ENCODE measurements at regions not wholly inside any gene's neighbourhood (a gene's known extent, or its start where the extent isn't known, plus 50 kb on each side); places are given as distances from the start of the nearest gene placed in this dataset.
"Not testable (repeated sequence)": the region's sequence is repeated elsewhere in the genome, so short reads cannot be mapped to it uniquely, and the experiment has no call there.

DNA sequence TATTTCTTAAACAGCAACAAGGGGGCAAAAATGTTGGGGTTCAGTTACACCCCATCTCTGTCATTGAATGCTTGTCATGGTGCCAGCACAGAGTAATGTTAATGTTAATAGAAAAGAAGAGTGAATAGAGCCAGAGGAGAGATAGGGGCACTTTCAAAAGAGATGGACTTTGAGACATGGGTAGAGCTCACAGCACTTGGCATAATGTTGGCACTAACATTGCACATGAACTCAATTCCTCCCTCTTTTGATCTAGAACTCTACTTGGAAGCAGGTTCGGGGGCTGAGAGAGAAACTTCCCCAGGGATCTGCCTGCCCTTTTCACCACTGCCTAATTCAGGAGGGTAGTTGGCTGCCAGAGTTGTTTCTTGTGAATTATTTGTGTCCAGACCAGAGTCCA, 188.0 kb upstream of the ADRA1D start:
- Histone ChIP-seq H3K4me3 (ENCODE audit: low read depth, low read length) (no peak overlapping the region), H2AFZ (ENCODE audit: low read length, unreplicated experiment) (no peak overlapping the region), H3K4me1 (ENCODE audit: control insufficient read depth, insufficient read depth, low read length, unreplicated experiment) (peaks cover 6% of the 10 kb centered on the region), H3K27me3 (ENCODE audit: insufficient read depth, low read length) (no peaks in the 10 kb centered on the region), H3K27ac (ENCODE audit: low read depth, low read length) (no peak overlapping the region), H3K36me3 (ENCODE audit: insufficient read depth, low read length) (no peaks in the 10 kb centered on the region), H3K79me2 (ENCODE audit: control insufficient read depth, insufficient read depth, low read length, unreplicated experiment) (no peaks in the 10 kb centered on the region)

DNA sequence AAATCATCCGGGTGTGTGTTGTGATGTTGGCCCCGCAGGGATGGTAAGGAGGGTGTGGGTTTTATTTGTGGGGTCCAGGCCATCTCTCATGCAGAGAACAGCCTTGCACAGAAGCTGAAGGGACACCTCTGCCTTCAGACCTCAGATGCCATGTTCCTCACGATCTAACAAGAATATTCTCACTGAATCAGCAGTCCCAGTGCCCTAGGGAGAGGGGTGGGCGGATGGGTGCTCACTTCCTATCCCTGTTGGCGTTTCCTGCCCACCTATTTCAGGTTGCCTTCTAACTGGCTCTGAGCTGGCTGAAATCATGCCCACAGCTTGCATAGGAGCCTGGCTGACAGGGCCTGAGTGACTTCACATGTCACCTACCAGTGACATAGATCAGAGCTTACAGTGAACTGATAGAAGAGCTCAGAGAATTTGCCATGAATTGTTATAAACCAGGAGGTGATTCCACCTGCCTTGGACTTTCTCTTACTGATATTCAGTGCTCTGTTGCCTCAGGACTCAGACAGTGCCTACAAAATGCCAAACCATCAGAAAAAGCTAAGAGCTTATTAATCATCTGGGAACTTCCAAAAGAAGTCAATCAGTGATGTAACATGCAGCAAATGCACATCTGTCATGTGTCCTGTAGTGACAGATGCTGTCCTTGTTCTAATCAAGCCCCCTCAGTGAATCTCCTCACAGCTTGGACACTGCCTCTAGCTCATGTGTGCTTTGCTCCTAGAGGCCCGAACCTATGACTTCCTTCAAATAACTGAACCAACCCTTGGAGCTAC, 186.8 kb upstream of the ADRA1D start:
- Histone ChIP-seq H2AFZ (ENCODE audit: low read length, unreplicated experiment) (peak overlapping the region; percentile 77), H3K27ac (ENCODE audit: low read depth, low read length) (no peak overlapping the region)

DNA sequence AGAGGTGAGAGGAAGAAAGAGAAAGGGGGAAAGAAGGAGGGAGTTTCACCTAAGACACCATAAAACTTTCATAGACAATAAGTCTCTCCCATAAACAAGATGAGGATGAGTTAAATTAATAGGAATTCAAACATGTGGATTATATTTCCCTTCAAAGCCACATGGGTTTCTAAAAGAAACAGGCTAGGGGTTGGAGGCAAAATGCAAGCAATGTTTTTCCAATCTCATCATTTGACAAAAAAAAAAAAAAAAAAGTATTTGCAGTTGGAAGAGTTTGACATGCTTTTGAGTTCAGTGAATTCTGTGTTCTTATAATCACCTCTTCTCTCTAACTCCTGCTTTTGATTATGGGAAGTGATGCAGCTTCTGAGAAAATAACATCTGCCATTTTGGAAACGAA, 186.1 kb upstream of the ADRA1D start:
- Histone ChIP-seq H2AFZ (ENCODE audit: low read length, unreplicated experiment) (peak overlapping the region; percentile 77), H3K4me1 (ENCODE audit: control insufficient read depth, insufficient read depth, low read length, unreplicated experiment) (peaks cover 6% of the 10 kb centered on the region), H3K27me3 (ENCODE audit: insufficient read depth, low read length) (no peaks in the 10 kb centered on the region), H3K79me2 (ENCODE audit: control insufficient read depth, insufficient read depth, low read length, unreplicated experiment) (no peaks in the 10 kb centered on the region), H3K27ac (ENCODE audit: low read depth, low read length) (no peak overlapping the region), H3K36me3 (ENCODE audit: insufficient read depth, low read length) (no peaks in the 10 kb centered on the region), H3K4me3 (ENCODE audit: low read depth, low read length) (no peak overlapping the region)

More for the DNA sequence above, 186.8 kb upstream of the ADRA1D start:
- Histone ChIP-seq H3K79me2 (ENCODE audit: control insufficient read depth, insufficient read depth, low read length, unreplicated experiment) (no peaks in the 10 kb centered on the region), H3K27me3 (ENCODE audit: insufficient read depth, low read length) (no peaks in the 10 kb centered on the region), H3K4me3 (ENCODE audit: low read depth, low read length) (no peak overlapping the region), H3K36me3 (ENCODE audit: insufficient read depth, low read length) (no peaks in the 10 kb centered on the region), H3K4me1 (ENCODE audit: control insufficient read depth, insufficient read depth, low read length, unreplicated experiment) (peaks cover 6% of the 10 kb centered on the region)

DNA sequence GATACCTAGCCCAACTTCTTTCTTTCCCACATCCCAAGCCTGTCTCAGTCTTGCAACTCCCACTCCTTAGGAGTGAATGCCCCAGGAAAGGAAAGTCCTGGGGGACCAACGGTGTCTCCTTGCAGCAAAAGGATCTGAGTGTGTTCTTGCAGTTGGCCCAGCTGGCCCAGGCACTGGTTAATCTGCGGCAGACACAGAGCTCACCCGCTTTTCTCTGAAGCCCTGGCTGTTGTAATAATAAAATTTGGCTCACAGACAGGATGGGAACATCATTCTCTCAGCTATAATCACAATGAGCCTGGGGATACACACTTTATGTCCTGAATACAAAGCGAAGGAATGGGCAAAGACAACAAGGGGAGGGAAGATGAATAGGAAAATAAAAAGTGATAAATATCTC, 185.6 kb upstream of the ADRA1D start:
- Histone ChIP-seq H2AFZ (ENCODE audit: low read length, unreplicated experiment) (peak overlapping the region; percentile 27), H3K27ac (ENCODE audit: low read depth, low read length) (no peak overlapping the region), H3K4me1 (ENCODE audit: control insufficient read depth, insufficient read depth, low read length, unreplicated experiment) (peaks cover 6% of the 10 kb centered on the region), H3K36me3 (ENCODE audit: insufficient read depth, low read length) (no peaks in the 10 kb centered on the region), H3K27me3 (ENCODE audit: insufficient read depth, low read length) (no peaks in the 10 kb centered on the region), H3K4me3 (ENCODE audit: low read depth, low read length) (no peak overlapping the region), H3K79me2 (ENCODE audit: control insufficient read depth, insufficient read depth, low read length, unreplicated experiment) (no peaks in the 10 kb centered on the region)

DNA sequence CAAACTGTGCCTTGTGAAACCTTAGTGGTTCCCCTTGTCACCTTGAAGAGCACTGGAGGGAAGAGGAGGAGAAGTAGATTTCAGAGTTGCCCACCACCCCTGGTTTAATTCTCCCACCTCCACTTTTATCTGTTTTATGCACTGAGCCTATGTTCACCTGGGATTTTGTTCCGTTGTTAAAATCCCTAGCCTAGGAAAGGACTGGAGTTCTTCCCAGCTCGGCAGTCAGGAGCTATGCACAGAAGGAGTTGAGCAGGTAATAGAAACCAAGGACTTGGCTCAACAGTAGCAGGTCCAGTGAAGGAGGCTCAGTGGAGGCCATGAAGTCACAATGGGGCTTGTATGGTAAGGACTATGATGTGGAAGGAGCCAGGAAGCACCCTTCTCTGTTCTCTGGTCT, 182.4 kb upstream of the ADRA1D start:
- Histone ChIP-seq H3K36me3 (ENCODE audit: insufficient read depth, low read length) (no peaks in the 10 kb centered on the region), H3K4me1 (ENCODE audit: control insufficient read depth, insufficient read depth, low read length, unreplicated experiment) (peaks cover 6% of the 10 kb centered on the region), H2AFZ (ENCODE audit: low read length, unreplicated experiment) (no peak overlapping the region), H3K79me2 (ENCODE audit: control insufficient read depth, insufficient read depth, low read length, unreplicated experiment) (no peaks in the 10 kb centered on the region), H3K27me3 (ENCODE audit: insufficient read depth, low read length) (no peaks in the 10 kb centered on the region), H3K4me3 (ENCODE audit: low read depth, low read length) (no peak overlapping the region), H3K27ac (ENCODE audit: low read depth, low read length) (no peak overlapping the region)

DNA sequence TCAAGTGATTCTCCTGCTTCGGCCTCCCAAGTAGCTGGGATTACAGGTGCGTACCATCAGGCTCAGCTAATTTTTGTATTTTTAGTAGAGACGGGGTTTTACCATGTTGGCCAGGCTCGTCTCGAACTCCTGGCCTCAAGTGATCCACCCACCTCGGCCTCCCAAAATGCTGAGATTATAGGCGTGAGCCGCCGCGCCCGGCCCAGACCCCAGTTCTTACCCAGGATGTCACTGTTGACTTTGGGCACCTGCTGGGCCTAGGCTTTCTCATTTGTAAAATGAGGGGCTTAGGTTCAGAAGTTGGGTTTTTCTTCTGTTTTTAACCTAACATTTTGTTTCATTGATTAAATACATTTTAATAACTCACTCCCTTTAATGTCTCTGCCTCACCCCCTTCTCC, 181.7 kb upstream of the ADRA1D start:
- not testable (repeated sequence) for H3K36me3 ChIP-seq (ENCODE audit: insufficient read depth, low read length); H3K4me1 ChIP-seq (ENCODE audit: control insufficient read depth, insufficient read depth, low read length, unreplicated experiment); H3K79me2 ChIP-seq (ENCODE audit: control insufficient read depth, insufficient read depth, low read length, unreplicated experiment); H3K27me3 ChIP-seq (ENCODE audit: insufficient read depth, low read length); H3K4me3 ChIP-seq (ENCODE audit: low read depth, low read length); H3K27ac ChIP-seq (ENCODE audit: low read depth, low read length); H2AFZ ChIP-seq (ENCODE audit: low read length, unreplicated experiment)

DNA sequence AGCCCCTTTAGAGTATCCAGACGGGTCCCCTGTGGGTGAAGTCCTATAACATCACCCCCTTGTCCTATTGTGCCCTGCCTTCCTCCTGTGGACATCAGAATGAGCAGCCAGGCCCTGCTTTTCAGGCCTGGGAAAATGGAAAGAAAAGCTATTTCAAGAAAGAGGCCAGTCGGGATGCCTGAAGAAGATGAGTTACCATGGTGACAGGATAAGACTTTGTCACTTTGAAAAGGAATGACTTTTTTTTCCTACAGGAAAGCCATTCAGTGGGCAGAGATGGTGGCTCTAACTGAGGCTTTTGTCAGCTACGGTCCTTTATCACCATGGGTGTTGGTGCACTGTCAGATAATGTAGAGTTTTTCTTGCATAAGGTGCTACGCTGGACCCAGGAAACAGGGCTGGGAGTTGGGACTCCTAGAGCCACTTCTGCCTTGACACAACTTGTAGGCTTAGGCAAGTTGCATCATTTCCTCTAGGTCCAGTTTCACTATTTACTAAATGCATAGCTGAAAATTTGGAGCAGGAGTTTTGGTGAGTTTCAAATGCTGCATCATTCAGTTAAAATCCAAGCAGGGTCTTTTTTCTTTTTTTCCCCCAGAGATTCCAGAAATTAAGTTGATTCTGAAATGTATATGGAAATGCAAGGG, 179.0 kb upstream of the ADRA1D start:
- Histone ChIP-seq H3K27me3 (ENCODE audit: insufficient read depth, low read length) (no peaks in the 10 kb centered on the region), H2AFZ (ENCODE audit: low read length, unreplicated experiment) (no peak overlapping the region), H3K27ac (ENCODE audit: low read depth, low read length) (no peak overlapping the region), H3K79me2 (ENCODE audit: control insufficient read depth, insufficient read depth, low read length, unreplicated experiment) (no peaks in the 10 kb centered on the region), H3K4me1 (ENCODE audit: control insufficient read depth, insufficient read depth, low read length, unreplicated experiment) (no peaks in the 10 kb centered on the region), H3K36me3 (ENCODE audit: insufficient read depth, low read length) (no peaks in the 10 kb centered on the region), H3K4me3 (ENCODE audit: low read depth, low read length) (no peak overlapping the region)

DNA sequence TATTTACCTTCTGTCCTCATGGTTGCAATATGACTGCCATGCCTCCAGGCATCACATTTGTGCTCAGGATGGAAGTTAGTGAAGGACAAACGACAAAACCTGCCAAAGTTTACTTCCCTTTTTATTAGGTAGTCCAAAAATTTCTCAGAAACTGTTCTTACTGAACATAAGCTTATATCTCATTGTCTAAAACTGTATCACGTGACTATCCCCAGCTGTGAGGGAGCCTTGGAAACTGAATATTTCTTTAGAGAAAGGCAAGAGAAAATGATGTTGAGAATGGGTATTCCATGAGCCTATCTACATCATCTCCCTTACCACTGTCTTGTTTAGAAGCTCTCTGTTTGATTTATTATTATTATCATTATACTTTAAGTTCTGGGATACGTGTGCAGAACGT, 169.1 kb upstream of the ADRA1D start:
- Histone ChIP-seq H3K27me3 (ENCODE audit: insufficient read depth, low read length) (no peaks in the 10 kb centered on the region), H3K36me3 (ENCODE audit: insufficient read depth, low read length) (no peaks in the 10 kb centered on the region), H3K79me2 (ENCODE audit: control insufficient read depth, insufficient read depth, low read length, unreplicated experiment) (no peaks in the 10 kb centered on the region), H3K27ac (ENCODE audit: low read depth, low read length) (no peak overlapping the region), H2AFZ (ENCODE audit: low read length, unreplicated experiment) (no peak overlapping the region), H3K4me1 (ENCODE audit: control insufficient read depth, insufficient read depth, low read length, unreplicated experiment) (no peaks in the 10 kb centered on the region), H3K4me3 (ENCODE audit: low read depth, low read length) (no peak overlapping the region)

DNA sequence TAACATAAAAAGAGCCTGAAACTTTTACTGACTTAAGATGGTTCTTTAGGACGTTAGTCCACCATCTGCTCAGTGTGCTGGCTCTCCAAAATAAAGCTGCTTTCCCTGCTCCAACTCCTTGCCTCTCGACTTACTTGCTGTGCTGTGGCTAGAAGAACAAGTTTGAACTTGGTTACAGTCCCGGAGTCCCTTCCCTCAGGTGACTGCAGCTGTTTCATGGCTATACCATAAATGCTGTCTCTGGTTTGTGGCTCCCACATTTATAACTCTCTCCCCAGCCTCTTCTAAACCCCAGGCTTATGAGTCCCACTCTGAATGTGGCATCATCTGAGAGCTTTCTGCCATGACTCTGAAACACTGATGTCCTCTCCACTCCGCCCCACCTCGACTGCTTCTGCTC, 166.2 kb upstream of the ADRA1D start:
- Histone ChIP-seq H2AFZ (ENCODE audit: low read length, unreplicated experiment) (no peak overlapping the region), H3K36me3 (ENCODE audit: insufficient read depth, low read length) (no peaks in the 10 kb centered on the region), H3K4me3 (ENCODE audit: low read depth, low read length) (no peak overlapping the region), H3K27me3 (ENCODE audit: insufficient read depth, low read length) (no peaks in the 10 kb centered on the region), H3K79me2 (ENCODE audit: control insufficient read depth, insufficient read depth, low read length, unreplicated experiment) (no peaks in the 10 kb centered on the region), H3K4me1 (ENCODE audit: control insufficient read depth, insufficient read depth, low read length, unreplicated experiment) (no peaks in the 10 kb centered on the region), H3K27ac (ENCODE audit: low read depth, low read length) (no peak overlapping the region)

DNA sequence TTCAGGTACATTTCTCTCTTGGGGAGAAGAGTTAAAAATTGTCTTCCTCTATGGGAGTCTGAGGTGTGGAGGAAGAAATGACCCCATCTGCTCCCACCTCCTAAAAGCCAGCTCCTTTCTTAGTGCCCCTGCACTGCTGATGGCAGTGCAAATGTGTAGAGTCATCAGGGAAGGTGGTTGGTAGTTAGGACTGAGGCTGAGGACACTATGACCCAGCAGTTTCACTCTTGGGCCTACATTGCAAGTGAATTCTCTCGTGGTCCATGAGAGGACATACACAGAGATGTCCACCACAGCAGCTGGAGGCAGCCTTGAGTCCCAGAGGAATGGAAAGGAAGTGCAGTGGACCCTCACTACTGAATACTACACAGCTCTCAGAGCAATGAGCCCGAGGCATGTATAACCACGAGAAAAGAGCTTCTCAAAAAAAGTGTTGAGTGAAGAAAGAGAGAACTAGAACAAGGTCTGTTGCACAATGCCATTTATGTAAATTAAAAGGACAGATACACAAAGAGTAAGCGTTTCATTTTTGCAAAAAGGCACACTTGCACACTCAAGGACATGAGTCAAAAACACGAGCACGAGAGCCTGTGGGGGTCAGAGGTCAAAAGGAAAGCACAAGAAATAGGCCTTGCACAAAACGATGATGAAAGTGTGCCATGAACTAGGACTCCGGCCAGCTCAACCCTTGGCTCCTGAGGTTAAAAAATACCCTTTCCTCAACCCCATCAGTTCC, 164.4 kb upstream of the ADRA1D start:
- H3K36me3 ChIP-seq (ENCODE audit: insufficient read depth, low read length): no peaks in the 10 kb centered on the region
- H2AFZ ChIP-seq (ENCODE audit: low read length, unreplicated experiment): no peak overlapping the region
- H3K27me3 ChIP-seq (ENCODE audit: insufficient read depth, low read length): no peaks in the 10 kb centered on the region
- H3K4me1 ChIP-seq (ENCODE audit: control insufficient read depth, insufficient read depth, low read length, unreplicated experiment): no peaks in the 10 kb centered on the region
- H3K4me3 ChIP-seq (ENCODE audit: low read depth, low read length): no peak overlapping the region
- no peaks in the 10 kb centered on the region for H3K79me2 ChIP-seq (ENCODE audit: control insufficient read depth, insufficient read depth, low read length, unreplicated experiment)
- no peak overlapping the region for H3K27ac ChIP-seq (ENCODE audit: low read depth, low read length)

All from ACC112 (cell line).